ENCODE measurements at regions not wholly inside any gene's neighbourhood (a gene's known extent, or its start where the extent isn't known, plus 50 kb on each side); places are given as distances from the start of the nearest gene placed in this dataset.

GRCh38 chr2:190827720-190828119 lies 52.9 kb upstream of the GLS start:
- Mint-ChIP-seq H3K9me3 (no peaks in the 10 kb centered on the region), H3K27me3 (no peaks in the 10 kb centered on the region), H3K4me1 (ENCODE audit: low read depth) (no peaks in the 10 kb centered on the region), H3K4me3 (no peak overlapping the region), H3K36me3 (ENCODE audit: low read depth) (no peaks in the 10 kb centered on the region), H3K27ac (no peak overlapping the region)
- CTCF ChIA-PET, result no interaction called here
- ATAC-seq (no peak), DNase-seq (no peak)
- POLR2A ChIA-PET, result no interaction called here
- intact Hi-C loops (cut with micrococcal nuclease), result no loop called here
- TF ChIP-seq CTCF (IDR thresholded peaks at IDR 0.05), result no peak

- CTCF ChIA-PET, result no interaction called here
- H3K27me3 Mint-ChIP-seq, result no peaks in the 10 kb centered on the region
Measured at GRCh38 chr2:190829642-190830041, 51.0 kb upstream of the GLS start.

More at GRCh38 chr2:190829642-190830041, 51.0 kb upstream of the GLS start:
- intact Hi-C loops (cut with micrococcal nuclease), result no loop called here
- H3K27ac Mint-ChIP-seq, result no peak overlapping the region
- DNase-seq (peak; percentile 30), ATAC-seq (peak; percentile 47)
- H3K9me3 Mint-ChIP-seq, result no peaks in the 10 kb centered on the region
- H3K4me3 Mint-ChIP-seq, result no peak overlapping the region
- POLR2A ChIA-PET, result no interaction called here
- no peak for TF ChIP-seq CTCF (IDR thresholded peaks at IDR 0.05)
- H3K4me1 Mint-ChIP-seq (ENCODE audit: low read depth), result no peaks in the 10 kb centered on the region
- no peaks in the 10 kb centered on the region for H3K36me3 Mint-ChIP-seq (ENCODE audit: low read depth)
